MM.1S (cell line): ENCODE measurements at regions not wholly inside any gene's neighbourhood (a gene's known extent, or its start where the extent isn't known, plus 50 kb on each side); places are given as distances from the start of the nearest gene placed in this dataset.
"Not testable (repeated sequence)": the region's sequence is repeated elsewhere in the genome, so short reads cannot be mapped to it uniquely, and the experiment has no call there.

Experiments
- DNase-seq: peaks from one replicate; pipeline ENCODE4 v3.0.0-alpha.2; 2015
- H2AFZ ChIP-seq: fragments of 300-600 bp; sonication (generic); 2 replicates; pipeline ENCODE4 v1.6.0; 2016; ENCODE audit warnings: antibody characterized with exemption, low read length
- H3F3A ChIP-seq: fragments of 300-600 bp; sonication (generic); 2 replicates; pipeline ENCODE4 v1.6.1; 2016; ENCODE audit warnings: mild to moderate bottlenecking, antibody characterized with exemption, low read length, moderate library complexity, mixed read lengths; ENCODE audit not compliant: insufficient read depth
- H3K27ac ChIP-seq: fragments of 300-600 bp; sonication (generic); 2 replicates; pipeline ENCODE4 v1.5.1; 2016; ENCODE audit warnings: mild to moderate bottlenecking, low read length
- H3K27me3 ChIP-seq: fragments of 300-600 bp; sonication (generic); replicated peaks from 2 replicates; pipeline ENCODE4 v1.6.0; 2016; ENCODE audit warnings: low read length; ENCODE audit not compliant: insufficient read depth
- H3K36me3 ChIP-seq: fragments of 300-600 bp; sonication (generic); replicated peaks from 2 replicates; pipeline ENCODE4 v1.6.1; 2016; ENCODE audit warnings: mild to moderate bottlenecking, low read length, mixed read lengths; ENCODE audit not compliant: insufficient read depth
- H3K4me1 ChIP-seq: fragments of 300-600 bp; sonication (generic); 2 replicates; pipeline ENCODE4 v1.6.1; 2016; ENCODE audit warnings: low read length, mixed read lengths
- H3K4me2 ChIP-seq: fragments of 300-600 bp; sonication (generic); 2 replicates; pipeline ENCODE4 v1.6.0; 2016; ENCODE audit warnings: low read depth, low read length
- H3K4me3 ChIP-seq: fragments of 300-600 bp; sonication (generic); 2 replicates; pipeline ENCODE4 v1.5.1; 2016; ENCODE audit warnings: low read length, mixed read lengths
- H3K79me2 ChIP-seq: fragments of 300-600 bp; sonication (generic); 2 replicates; pipeline ENCODE4 v1.6.1; 2016; ENCODE audit warnings: mixed run types, low read length, mixed read lengths
- H3K9ac ChIP-seq: fragments of 300-600 bp; sonication (generic); 2 replicates; pipeline ENCODE4 v1.6.1; 2016; ENCODE audit warnings: low read length, mixed read lengths
- H3K9me2 ChIP-seq: fragments of 300-600 bp; sonication (generic); replicated peaks from 2 replicates; pipeline ENCODE4 v1.6.1; 2016; ENCODE audit warnings: mild to moderate bottlenecking, low read length, mixed read lengths; ENCODE audit not compliant: insufficient read depth
- H3K9me3 ChIP-seq: fragments of 300-600 bp; sonication (generic); replicated peaks from 2 replicates; pipeline ENCODE4 v1.6.1; 2016; ENCODE audit warnings: mild to moderate bottlenecking, low read length, mixed read lengths; ENCODE audit not compliant: insufficient read depth
- H4K20me1 ChIP-seq: fragments of 300-600 bp; sonication (generic); 2 replicates; pipeline ENCODE4 v1.6.1; 2016; ENCODE audit warnings: mild to moderate bottlenecking, low read length, moderate library complexity, mixed read lengths; ENCODE audit not compliant: insufficient read depth

- not testable (repeated sequence) for H2AFZ ChIP-seq, H3K27ac ChIP-seq, H3K9ac ChIP-seq, DNase-seq, H4K20me1 ChIP-seq, H3K4me1 ChIP-seq, H3K4me2 ChIP-seq, H3K79me2 ChIP-seq, H3K9me2 ChIP-seq, H3K9me3 ChIP-seq, H3F3A ChIP-seq, H3K36me3 ChIP-seq, H3K27me3 ChIP-seq, H3K4me3 ChIP-seq
Observed at GRCh38 chr22:11795979-11796378, 3732.0 kb upstream of the OR11H1 start.

DNA sequence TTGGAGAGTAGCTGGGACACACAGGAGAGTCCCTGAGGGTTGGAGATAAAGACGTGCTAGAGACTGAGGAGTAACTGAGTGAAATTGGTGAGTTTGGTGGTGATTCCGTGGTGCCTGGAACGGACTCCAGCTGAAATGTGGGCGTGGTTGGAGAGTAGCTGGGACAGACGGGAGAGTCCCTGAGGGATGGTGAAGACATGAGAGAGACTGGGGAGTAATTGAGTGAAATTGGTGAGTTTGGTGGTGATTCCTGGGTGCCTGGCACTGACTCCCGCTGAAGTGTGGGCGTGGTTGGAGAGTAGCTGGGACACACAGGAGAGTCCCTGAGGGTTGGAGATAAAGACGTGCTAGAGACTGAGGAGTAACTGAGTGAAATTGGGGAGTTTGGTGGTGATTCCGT is 3712.5 kb upstream of the OR11H1 start:
- H3F3A ChIP-seq, H3K36me3 ChIP-seq, H2AFZ ChIP-seq, H3K9ac ChIP-seq, H3K27ac ChIP-seq, H3K9me3 ChIP-seq, DNase-seq, H3K9me2 ChIP-seq, H4K20me1 ChIP-seq, H3K79me2 ChIP-seq, H3K4me3 ChIP-seq, H3K4me2 ChIP-seq, H3K27me3 ChIP-seq, H3K4me1 ChIP-seq: not testable (repeated sequence)

GRCh38 chr22:11818845-11819244 is 3709.1 kb upstream of the OR11H1 start:
- H3K9me2 ChIP-seq, H3K9ac ChIP-seq, H4K20me1 ChIP-seq, H3K9me3 ChIP-seq, H3K27me3 ChIP-seq, DNase-seq, H3K4me3 ChIP-seq, H3K79me2 ChIP-seq, H2AFZ ChIP-seq, H3K4me1 ChIP-seq, H3K4me2 ChIP-seq, H3F3A ChIP-seq, H3K27ac ChIP-seq, H3K36me3 ChIP-seq: not testable (repeated sequence)

DNA sequence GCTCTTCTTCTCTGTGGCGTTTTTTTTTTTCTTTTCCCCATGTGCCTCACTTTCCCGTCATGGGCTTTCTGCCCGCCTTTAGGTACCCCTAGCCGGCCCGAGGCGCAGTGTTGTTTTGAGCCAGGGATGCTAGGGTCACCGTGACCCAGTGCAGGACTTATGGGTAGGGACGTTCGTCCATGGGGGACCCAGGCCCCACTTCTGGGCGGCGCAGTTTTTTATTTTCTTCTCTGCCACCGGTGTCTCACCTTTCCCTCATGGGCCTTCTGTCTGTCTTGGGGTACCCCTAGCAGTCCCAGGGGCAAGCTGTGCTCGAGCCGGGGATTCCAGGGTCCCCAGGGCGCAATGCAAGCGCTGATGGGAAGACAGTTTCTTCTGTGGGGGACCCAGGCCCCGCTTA is 3705.7 kb upstream of the OR11H1 start:
- not testable (repeated sequence) for H3K9me3 ChIP-seq, H3K27ac ChIP-seq, H3K36me3 ChIP-seq, H3K9ac ChIP-seq, H2AFZ ChIP-seq, H3F3A ChIP-seq, H3K9me2 ChIP-seq, H4K20me1 ChIP-seq, H3K27me3 ChIP-seq, H3K79me2 ChIP-seq, H3K4me2 ChIP-seq, DNase-seq, H3K4me3 ChIP-seq, H3K4me1 ChIP-seq

DNA sequence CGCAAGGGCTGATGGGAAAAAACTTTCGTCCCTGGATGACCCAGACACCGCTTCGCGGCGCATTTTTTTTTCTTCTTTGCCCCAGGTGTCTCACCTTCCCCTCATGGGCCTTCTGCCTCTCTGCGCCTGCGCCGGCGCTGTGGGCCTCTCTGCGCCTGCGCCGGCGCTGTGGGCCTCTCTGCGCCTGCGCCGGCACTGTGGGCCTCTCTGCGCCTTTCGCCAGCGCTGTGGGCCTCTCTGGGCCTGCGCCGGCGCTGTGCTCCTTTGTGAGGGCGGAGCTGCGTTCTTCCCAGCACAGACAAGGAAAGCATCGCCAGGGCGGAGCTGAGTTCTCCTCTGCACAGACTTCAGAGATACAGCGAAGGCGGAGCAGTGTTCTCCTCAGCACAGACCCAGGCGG is 3703.0 kb upstream of the OR11H1 start:
- not testable (repeated sequence) for H3K27ac ChIP-seq, H3K4me3 ChIP-seq, H3K4me1 ChIP-seq, H3K27me3 ChIP-seq, H3K9ac ChIP-seq, H3K79me2 ChIP-seq, H3K9me3 ChIP-seq, H2AFZ ChIP-seq, H3K36me3 ChIP-seq, H3F3A ChIP-seq, H3K4me2 ChIP-seq, H3K9me2 ChIP-seq, H4K20me1 ChIP-seq
- peak; percentile 63 for DNase-seq

- not testable (repeated sequence) for H3K9me3 ChIP-seq, H3K4me1 ChIP-seq, H3K36me3 ChIP-seq, H3K79me2 ChIP-seq, H3K27me3 ChIP-seq, DNase-seq, H4K20me1 ChIP-seq, H3K4me3 ChIP-seq, H3K9ac ChIP-seq, H3K9me2 ChIP-seq, H3K27ac ChIP-seq, H3F3A ChIP-seq, H2AFZ ChIP-seq, H3K4me2 ChIP-seq
Observed at GRCh38 chr22:11826000-11826399, 3702.0 kb upstream of the OR11H1 start.

GRCh38 chr22:11829426-11829825 is 3698.6 kb upstream of the OR11H1 start:
- not testable (repeated sequence) for H3K27me3 ChIP-seq, H3F3A ChIP-seq, DNase-seq, H3K36me3 ChIP-seq, H3K9me2 ChIP-seq, H3K4me1 ChIP-seq, H3K9ac ChIP-seq, H3K4me3 ChIP-seq, H3K27ac ChIP-seq, H3K4me2 ChIP-seq, H4K20me1 ChIP-seq, H2AFZ ChIP-seq, H3K9me3 ChIP-seq, H3K79me2 ChIP-seq
